ENCODE measurements at regions not wholly inside any gene's neighbourhood (a gene's known extent, or its start where the extent isn't known, plus 50 kb on each side); places are given as distances from the start of the nearest gene placed in this dataset.

DNA sequence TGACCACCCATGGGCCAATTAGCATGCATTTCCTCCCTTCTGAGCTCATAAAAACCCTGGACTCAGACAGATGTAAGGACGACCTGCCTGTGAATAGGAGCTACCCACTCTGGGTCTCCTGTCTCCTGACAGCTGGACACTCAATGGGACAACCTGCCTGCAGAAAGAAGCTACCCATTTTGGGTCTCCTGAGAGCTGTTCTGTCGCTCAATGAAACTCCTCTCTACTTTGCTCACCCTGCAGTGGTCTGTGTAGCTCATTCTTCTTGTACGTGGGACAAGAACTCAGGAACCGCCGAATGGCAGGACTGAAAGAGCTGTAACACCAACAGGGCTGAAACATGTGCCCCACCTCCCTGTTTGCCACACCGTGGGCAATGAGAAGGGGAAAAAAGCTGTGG is 60.3 kb upstream of the DYNC1I2 start (continued):
- TF ChIP-seq YY1 (IDR thresholded peaks at IDR 0.05; ENCODE audit: insufficient read depth, insufficient replicate concordance, low read depth, low read length) (no peak), ZSCAN9 (CRISPR knock-in tag; IDR thresholded peaks at IDR 0.05; ENCODE audit: borderline replicate concordance) (no peak), ZNF660 (CRISPR knock-in tag; IDR thresholded peaks at IDR 0.05; ENCODE audit: borderline replicate concordance, low read depth) (no peak), ZNF234 (CRISPR knock-in tag; conservative IDR thresholded peaks at IDR 0.05) (no peak), ZFYVE20 (CRISPR knock-in tag; IDR thresholded peaks at IDR 0.05; ENCODE audit: borderline replicate concordance, low read depth) (no peak), ZSCAN21 (CRISPR knock-in tag; IDR thresholded peaks at IDR 0.05; ENCODE audit: borderline replicate concordance) (no peak), PCBP1 (IDR thresholded peaks at IDR 0.05; ENCODE audit: borderline replicate concordance, low read depth, low read length) (no peak)
- TF ChIP-seq, protein P1, sequence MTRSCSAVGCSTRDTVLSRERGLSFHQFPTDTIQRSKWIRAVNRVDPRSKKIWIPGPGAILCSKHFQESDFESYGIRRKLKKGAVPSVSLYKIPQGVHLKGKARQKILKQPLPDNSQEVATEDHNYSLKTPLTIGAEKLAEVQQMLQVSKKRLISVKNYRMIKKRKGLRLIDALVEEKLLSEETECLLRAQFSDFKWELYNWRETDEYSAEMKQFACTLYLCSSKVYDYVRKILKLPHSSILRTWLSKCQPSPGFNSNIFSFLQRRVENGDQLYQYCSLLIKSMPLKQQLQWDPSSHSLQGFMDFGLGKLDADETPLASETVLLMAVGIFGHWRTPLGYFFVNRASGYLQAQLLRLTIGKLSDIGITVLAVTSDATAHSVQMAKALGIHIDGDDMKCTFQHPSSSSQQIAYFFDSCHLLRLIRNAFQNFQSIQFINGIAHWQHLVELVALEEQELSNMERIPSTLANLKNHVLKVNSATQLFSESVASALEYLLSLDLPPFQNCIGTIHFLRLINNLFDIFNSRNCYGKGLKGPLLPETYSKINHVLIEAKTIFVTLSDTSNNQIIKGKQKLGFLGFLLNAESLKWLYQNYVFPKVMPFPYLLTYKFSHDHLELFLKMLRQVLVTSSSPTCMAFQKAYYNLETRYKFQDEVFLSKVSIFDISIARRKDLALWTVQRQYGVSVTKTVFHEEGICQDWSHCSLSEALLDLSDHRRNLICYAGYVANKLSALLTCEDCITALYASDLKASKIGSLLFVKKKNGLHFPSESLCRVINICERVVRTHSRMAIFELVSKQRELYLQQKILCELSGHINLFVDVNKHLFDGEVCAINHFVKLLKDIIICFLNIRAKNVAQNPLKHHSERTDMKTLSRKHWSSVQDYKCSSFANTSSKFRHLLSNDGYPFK (CRISPR knock-in tag; IDR thresholded peaks at IDR 0.05; ENCODE audit: borderline replicate concordance): no peak
- TF ChIP-seq, protein P2, sequence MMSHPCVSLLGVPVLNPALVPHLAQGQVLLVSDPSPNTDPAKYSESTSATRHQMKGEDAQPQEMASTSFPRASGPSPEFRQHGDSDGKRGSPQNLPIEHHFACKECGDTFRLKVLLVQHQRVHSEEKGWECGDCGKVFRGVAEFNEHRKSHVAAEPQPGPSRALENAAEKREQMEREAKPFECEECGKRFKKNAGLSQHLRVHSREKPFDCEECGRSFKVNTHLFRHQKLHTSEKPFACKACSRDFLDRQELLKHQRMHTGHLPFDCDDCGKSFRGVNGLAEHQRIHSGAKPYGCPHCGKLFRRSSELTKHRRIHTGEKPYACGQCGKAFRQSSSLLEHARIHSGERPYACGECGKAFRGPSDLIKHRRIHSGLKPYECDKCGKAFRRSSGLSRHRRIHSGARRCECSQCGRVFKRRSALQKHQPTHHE (CRISPR knock-in tag; IDR thresholded peaks at IDR 0.05; ENCODE audit: borderline replicate concordance): no peak
- TF ChIP-seq, protein P3, sequence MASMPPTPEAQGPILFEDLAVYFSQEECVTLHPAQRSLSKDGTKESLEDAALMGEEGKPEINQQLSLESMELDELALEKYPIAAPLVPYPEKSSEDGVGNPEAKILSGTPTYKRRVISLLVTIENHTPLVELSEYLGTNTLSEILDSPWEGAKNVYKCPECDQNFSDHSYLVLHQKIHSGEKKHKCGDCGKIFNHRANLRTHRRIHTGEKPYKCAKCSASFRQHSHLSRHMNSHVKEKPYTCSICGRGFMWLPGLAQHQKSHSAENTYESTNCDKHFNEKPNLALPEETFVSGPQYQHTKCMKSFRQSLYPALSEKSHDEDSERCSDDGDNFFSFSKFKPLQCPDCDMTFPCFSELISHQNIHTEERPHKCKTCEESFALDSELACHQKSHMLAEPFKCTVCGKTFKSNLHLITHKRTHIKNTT (CRISPR knock-in tag; IDR thresholded peaks at IDR 0.05): no peak
- TF ChIP-seq, protein P4, sequence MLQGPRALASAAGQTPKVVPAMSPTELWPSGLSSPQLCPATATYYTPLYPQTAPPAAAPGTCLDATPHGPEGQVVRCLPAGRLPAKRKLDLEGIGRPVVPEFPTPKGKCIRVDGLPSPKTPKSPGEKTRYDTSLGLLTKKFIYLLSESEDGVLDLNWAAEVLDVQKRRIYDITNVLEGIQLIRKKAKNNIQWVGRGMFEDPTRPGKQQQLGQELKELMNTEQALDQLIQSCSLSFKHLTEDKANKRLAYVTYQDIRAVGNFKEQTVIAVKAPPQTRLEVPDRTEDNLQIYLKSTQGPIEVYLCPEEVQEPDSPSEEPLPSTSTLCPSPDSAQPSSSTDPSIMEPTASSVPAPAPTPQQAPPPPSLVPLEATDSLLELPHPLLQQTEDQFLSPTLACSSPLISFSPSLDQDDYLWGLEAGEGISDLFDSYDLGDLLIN (CRISPR knock-in tag; IDR thresholded peaks at IDR 0.05; ENCODE audit: borderline replicate concordance): no peak
